Vagina (tissue), 2 donors: ENCODE measurements at regions not wholly inside any gene's neighbourhood (a gene's known extent, or its start where the extent isn't known, plus 50 kb on each side); places are given as distances from the start of the nearest gene placed in this dataset.

Experiments used
- CTCF ChIP-seq, 3 experiments: fragments of 450-650 bp in 2 of 3; fragments of 200-600 bp in 1 of 3; sonication (generic) in 1 of 3; IDR thresholded peaks; one replicate each; pipeline ENCODE4 v1.5.1; 2017 to 2019; ENCODE audit warnings: antibody characterized with exemption in 3 of 3, mild to moderate bottlenecking in 2 of 3, moderate library complexity in 2 of 3
- POLR2A ChIP-seq, 2 donors: fragments of 450-650 bp; IDR thresholded peaks; one replicate each; pipeline ENCODE4 v1.6.1; 2017; ENCODE audit warnings: antibody characterized with exemption in 2 of 2, mild to moderate bottlenecking in 2 of 2, moderate library complexity in 2 of 2

GRCh38 chr6:95078457-95078856 lies 498.9 kb upstream of the MANEA start:
- TF ChIP-seq CTCF (IDR thresholded peaks at IDR 0.05) = no peak
- TF ChIP-seq POLR2A (IDR thresholded peaks at IDR 0.05) = no peak
